22Rv1 (cell line): ENCODE measurements at regions not wholly inside any gene's neighbourhood (a gene's known extent, or its start where the extent isn't known, plus 50 kb on each side); places are given as distances from the start of the nearest gene placed in this dataset.
A peak's percentile ranks its signal among the peaks of the same experiment; 100 is the strongest.

Source experiments
- H3K27ac ChIP-seq: fragments of 450-650 bp; 2 replicates; pipeline ENCODE4 v1.5.1; 2017
- ZFX ChIP-seq: fragments of 450-650 bp; IDR thresholded peaks from 2 replicates; pipeline ENCODE4 v1.6.1; 2017; ENCODE audit warnings: antibody characterized with exemption, borderline replicate concordance
- TF ChIP-seq, protein P1 (sequence below): fragments of 450-650 bp; IDR thresholded peaks from 2 replicates; pipeline ENCODE4 v1.5.1; 2017; ENCODE audit warnings: mild to moderate bottlenecking

- TF ChIP-seq, protein P1, sequence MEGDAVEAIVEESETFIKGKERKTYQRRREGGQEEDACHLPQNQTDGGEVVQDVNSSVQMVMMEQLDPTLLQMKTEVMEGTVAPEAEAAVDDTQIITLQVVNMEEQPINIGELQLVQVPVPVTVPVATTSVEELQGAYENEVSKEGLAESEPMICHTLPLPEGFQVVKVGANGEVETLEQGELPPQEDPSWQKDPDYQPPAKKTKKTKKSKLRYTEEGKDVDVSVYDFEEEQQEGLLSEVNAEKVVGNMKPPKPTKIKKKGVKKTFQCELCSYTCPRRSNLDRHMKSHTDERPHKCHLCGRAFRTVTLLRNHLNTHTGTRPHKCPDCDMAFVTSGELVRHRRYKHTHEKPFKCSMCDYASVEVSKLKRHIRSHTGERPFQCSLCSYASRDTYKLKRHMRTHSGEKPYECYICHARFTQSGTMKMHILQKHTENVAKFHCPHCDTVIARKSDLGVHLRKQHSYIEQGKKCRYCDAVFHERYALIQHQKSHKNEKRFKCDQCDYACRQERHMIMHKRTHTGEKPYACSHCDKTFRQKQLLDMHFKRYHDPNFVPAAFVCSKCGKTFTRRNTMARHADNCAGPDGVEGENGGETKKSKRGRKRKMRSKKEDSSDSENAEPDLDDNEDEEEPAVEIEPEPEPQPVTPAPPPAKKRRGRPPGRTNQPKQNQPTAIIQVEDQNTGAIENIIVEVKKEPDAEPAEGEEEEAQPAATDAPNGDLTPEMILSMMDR = no peak
- no peak for TF ChIP-seq ZFX
- no peak overlapping the region for H3K27ac ChIP-seq
Observed at GRCh38 chr11:44454666-44455065, 110.8 kb upstream of the CD82 start.

DNA sequence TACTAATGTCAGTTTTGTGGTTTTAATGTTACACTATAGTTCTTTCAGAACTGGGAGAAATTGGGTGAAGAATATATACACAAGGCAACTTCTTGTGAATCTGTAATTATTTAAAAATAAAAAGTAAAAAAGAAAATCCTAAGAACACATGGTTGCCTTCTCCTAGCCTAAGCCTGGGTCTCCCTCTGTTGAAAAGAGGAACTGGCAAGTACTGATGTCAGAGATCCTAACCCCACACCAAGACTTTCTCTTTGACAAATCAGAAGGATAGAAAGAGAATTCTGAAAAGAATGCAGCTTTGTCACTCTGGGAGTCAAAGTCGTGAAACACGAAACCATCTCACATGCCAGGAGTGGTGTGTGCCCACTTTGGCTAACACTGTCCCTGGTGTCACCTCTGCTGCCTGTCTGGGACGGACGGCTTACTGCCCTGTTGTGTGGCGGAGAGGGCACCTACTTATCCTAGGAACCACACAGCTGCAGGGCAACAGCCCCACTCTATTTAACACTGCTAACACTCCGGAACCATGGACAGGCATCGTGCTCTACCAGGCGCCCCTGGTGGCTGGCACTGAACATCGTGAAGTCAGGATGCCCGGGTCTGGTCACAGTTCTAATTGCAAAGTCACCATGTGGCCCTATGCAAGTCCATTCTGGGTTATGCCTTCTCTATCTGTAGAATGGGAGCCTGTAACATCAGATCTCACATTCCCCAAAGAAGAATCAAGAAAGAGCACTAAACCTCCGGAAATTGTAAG, 108.7 kb upstream of the CD82 start:
- no peak overlapping the region for H3K27ac ChIP-seq
- TF ChIP-seq, protein P1 = peak; percentile 80
- TF ChIP-seq ZFX = no peak

DNA sequence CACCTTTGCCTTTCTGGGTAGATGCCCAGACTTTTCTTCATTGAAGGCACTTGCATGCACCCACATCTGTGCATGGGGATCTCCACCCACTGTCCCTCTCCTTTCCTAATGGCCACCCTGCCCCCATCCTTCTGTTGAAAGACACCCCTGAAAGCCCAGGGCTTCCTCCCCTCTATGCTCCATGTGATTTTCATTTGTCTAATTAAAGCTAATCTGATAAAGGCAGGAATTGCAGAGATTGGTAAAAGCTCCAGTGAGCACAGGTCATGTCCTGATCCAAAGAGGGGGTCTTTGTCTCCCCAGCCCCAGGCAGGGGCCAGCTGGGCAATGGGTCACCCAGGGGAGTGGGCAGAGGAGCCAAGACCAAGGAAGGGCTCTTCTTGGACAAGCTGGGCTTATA, 107.6 kb upstream of the CD82 start:
- no peak for TF ChIP-seq ZFX
- TF ChIP-seq, protein P1 = no peak
- no peak overlapping the region for H3K27ac ChIP-seq

- no peak for TF ChIP-seq ZFX
- TF ChIP-seq, protein P1 = no peak
- H3K27ac ChIP-seq = no peak overlapping the region
Observed at GRCh38 chr11:44463751-44464150, 101.7 kb upstream of the CD82 start.

- no peak overlapping the region for H3K27ac ChIP-seq
- TF ChIP-seq, protein P1 = peak; percentile 36
- TF ChIP-seq ZFX = no peak
Observed at GRCh38 chr11:44464741-44465140, 100.7 kb upstream of the CD82 start.

DNA sequence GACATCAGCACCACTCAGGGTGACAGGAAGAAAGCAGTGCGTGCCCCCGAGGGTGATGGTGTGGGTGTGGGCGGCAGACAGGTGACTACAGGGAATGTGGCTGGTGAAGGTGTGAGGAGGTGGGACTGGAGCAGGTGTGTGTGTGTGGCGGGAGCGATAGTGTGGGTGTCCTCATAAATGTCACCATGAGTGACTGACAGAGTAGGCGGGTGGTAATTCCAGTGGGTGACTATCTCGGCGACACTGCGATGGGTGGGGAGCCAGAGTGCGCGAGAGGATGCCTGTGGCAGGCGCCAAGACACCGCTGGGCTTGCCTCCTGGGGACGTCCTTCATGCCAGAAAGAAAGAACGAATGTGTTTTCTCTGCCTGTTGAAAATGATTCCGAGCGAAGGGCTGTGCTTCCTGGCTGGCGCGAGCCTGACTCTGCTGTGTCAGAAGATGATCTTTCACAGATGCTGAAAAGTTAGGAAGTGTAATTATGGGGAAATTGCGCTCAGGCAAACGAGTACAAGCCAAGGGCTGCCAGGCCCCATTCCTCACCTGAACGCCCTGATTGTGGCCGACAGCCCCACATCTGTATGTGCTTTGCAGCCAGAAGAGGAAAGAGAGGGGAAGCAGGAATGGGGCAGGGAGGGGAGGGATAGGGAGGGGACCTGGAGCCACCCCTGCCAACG, 98.8 kb upstream of the CD82 start:
- TF ChIP-seq, protein P1 = no peak
- no peak for TF ChIP-seq ZFX
- no peak overlapping the region for H3K27ac ChIP-seq

- no peak for TF ChIP-seq ZFX
- TF ChIP-seq, protein P1 = no peak
- H3K27ac ChIP-seq = no peak overlapping the region
Observed at GRCh38 chr11:44467413-44467812, 98.0 kb upstream of the CD82 start.
